ENCODE measurements at regions not wholly inside any gene's neighbourhood (a gene's known extent, or its start where the extent isn't known, plus 50 kb on each side); places are given as distances from the start of the nearest gene placed in this dataset.

DNA sequence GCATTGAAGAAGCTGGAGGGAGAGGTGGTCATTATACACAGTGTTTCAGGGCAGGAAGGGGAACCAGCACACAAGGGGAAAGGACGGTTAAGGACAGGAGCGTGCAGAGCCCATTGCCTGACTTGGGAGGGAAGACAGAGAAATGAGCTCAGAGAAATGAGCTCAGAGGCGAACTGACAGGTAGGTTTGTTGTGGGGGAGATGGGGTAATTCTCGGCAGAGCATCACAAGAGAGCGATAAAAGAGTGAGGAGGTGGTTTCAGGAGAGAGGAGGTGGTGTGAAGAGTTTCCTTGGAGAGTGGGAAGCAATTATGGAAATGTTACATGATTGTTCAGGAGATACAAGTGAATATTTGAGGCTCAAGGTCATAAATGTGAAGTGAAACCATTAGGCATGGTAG is 61.0 kb downstream of the MRGPRX1 start:
- DNase-seq = no peak

DNA sequence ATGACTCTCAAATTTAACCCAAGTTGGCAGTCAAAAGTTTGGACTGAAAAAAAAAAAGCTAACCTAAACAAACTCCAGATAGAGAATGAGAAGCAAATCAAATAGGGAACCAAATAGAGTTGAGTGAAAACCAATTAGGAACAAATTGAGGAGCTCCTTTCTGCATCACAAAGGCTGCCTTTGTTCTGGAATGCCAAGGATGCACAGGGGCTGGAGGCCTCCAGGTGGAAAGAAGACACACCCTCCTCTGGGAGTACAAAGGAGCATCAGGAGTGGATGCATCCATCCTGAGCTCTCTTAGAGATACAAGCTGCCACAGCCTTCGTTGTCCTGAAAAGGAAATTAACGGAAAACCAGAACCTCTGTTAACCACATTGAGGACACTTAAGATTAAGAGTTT is 73.3 kb downstream of the MRGPRX1 start:
- DNase-seq = no peak

DNA sequence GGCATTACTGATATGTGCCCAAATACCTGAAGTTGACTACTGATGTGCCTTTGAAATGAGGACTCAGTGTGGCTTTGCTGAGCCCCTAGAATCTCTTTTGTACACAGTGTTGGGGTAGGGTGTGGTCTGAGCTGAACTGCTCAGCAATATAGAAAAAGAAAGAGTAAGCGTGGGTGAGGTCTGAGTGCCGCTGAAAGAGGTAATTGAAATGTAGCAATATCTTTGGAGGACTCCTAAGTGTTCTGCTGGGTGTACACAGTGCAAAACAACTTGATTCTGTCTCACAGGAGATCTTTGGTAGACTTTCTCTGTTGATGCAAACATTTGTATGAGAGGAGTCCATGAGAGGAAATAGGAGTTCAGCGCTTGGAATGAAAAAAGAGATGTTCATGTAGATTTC is 73.7 kb upstream of the PTPN5 start:
- DNase-seq = no peak

DNA sequence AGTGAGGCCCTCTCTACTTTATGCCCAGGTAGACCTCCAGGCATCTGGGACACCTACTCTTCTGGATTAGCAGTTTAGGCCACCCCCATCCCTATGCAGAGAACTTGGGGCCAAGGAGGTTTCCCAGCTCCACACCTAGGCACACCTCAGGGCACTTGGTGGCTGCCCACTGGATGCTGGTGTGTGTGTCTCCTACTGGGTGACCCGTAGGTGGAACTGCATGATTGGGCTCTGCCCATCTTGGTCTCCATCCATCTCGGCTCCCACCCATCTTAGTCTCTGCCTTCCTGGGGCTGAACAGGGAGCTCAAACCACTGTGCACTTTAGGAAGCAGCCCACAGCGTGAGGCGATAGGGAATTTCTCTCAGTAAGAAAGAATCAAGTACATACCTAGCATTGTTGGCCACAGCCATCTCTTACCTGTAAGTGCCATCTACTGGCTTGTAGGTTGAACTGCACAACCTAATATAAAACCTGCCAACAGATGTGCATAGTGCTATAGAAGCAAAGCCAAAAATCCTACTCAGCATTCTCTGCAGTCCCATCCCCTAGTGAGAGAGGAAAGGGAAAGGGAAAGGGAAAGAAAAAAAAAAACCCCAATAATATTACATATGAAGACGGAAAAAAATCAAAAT is 61.6 kb upstream of the PTPN5 start:
- DNase-seq = no peak

DNA sequence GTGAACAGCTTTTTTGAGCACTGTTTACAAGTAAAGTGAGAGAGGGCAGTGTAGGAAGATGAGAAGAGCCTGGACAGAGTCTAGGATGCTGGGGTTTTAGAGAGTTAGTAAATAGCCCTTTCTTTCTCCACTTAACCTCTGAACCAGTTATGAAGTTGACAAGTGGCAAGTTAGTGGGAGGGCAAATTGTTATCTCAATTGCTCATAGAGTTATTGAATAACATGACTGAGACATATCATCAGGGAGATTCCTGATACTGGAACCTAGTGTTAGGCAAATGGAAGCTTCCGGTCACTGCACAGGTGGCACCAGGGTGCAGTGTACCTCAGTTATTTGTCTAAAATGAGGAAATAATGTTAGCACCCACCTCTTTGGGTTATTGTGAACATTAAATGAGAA is 57.8 kb upstream of the PTPN5 start:
- DNase-seq = no peak

DNA sequence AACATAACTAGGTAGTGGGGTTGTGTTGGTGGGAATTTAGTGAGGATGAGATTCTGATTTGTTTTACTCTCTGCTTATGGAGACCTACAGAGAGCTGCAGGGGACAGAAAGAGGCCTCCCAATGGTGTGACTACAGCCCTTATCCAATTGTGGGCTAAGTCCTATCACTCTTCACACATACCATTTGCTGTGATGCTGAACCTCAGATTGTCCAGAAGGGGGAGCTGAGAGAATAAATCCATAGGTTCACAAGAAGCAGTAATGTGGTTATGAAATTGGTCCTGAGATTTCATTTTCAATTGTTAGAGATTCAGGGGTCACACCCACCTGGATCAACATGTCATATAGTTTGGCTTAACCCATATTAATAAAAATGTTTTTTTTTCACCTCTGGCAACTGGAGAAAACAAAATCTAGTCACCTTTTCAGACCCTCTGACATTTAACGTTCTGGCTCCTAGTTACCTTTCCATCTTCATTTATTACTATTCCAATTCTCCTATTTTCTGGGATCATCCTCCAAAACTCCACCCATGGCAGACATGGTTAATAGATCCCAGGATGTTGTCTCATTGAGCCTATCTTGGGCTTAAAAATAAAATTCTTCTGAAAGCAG is 53.3 kb upstream of the PTPN5 start:
- DNase-seq = peak; percentile 58

Data from HCEC 1CT (cell line).